ENCODE measurements at regions not wholly inside any gene's neighbourhood (a gene's known extent, or its start where the extent isn't known, plus 50 kb on each side); places are given as distances from the start of the nearest gene placed in this dataset.

DNA sequence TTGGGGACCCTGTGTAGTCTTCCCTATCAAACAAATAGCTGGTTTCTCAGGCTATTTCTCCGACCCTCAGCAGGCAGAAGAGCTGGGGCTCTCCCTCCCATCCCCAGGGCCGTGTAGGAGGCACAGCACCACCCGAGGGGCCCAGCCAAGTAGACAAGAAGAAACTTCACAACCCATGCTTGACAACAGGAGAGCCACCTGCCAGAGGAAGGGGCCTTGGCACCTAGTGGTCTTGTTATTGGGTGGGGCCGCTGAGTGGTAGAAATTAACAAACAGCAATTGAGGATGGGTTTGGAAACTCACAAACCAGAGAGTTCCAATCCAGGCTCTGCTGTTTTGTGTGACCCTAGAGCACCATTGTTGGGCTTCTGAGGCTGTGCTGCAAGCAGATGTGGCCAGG lies 108.5 kb upstream of the CHD6 start:
- no peak overlapping the region for H3K4me3 ChIP-seq (ENCODE audit: low read depth in 1 of 2, low read length in 1 of 2)
- H3K27ac ChIP-seq, result no peak overlapping the region
- TF ChIP-seq, protein P1, sequence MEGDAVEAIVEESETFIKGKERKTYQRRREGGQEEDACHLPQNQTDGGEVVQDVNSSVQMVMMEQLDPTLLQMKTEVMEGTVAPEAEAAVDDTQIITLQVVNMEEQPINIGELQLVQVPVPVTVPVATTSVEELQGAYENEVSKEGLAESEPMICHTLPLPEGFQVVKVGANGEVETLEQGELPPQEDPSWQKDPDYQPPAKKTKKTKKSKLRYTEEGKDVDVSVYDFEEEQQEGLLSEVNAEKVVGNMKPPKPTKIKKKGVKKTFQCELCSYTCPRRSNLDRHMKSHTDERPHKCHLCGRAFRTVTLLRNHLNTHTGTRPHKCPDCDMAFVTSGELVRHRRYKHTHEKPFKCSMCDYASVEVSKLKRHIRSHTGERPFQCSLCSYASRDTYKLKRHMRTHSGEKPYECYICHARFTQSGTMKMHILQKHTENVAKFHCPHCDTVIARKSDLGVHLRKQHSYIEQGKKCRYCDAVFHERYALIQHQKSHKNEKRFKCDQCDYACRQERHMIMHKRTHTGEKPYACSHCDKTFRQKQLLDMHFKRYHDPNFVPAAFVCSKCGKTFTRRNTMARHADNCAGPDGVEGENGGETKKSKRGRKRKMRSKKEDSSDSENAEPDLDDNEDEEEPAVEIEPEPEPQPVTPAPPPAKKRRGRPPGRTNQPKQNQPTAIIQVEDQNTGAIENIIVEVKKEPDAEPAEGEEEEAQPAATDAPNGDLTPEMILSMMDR (IDR thresholded peaks at IDR 0.05), result no peak
- H3K27me3 ChIP-seq, result peaks cover 4% of the 10 kb centered on the region
- no peaks in the 10 kb centered on the region for H3K4me1 ChIP-seq (ENCODE audit: control insufficient read depth in 1 of 2, insufficient read depth in 1 of 2, low read depth in 1 of 2, low read length in 1 of 2)
- no peaks in the 10 kb centered on the region for H3K9me3 ChIP-seq
- H3K36me3 ChIP-seq, result no peaks in the 10 kb centered on the region

- no peak overlapping the region for H3K4me3 ChIP-seq (ENCODE audit: low read depth in 1 of 2, low read length in 1 of 2)
- H3K27ac ChIP-seq, result no peak overlapping the region
- H3K27me3 ChIP-seq, result peaks cover 13% of the 10 kb centered on the region
- H3K36me3 ChIP-seq, result no peaks in the 10 kb centered on the region
- no peaks in the 10 kb centered on the region for H3K9me3 ChIP-seq
- TF ChIP-seq, protein P1 (IDR thresholded peaks at IDR 0.05), result no peak
- H3K4me1 ChIP-seq (ENCODE audit: control insufficient read depth in 1 of 2, insufficient read depth in 1 of 2, low read depth in 1 of 2, low read length in 1 of 2), result no peaks in the 10 kb centered on the region
Observed at GRCh38 chr20:41719151-41719550, 101.0 kb upstream of the CHD6 start.

DNA sequence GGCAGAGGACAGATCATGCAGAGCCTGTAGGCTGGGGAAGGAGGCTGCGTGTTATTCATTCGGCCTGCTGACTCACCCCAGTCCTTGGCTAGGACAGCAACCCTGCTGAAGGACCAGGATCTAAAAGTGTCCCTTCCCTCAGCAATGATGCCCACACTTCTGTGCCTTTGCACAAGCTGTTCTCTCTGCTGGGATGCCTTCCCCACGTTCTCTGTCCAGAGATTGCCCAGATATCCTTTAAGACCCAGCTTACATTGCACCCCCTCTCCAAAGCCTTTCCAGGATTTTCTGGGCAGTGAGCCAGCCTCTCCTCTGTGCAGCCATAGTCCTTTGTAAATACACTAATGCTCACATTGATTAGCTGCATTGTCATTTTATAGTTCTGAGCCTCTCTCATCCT lies 99.3 kb upstream of the CHD6 start:
- Histone ChIP-seq H3K27ac (no peak overlapping the region), H3K27me3 (peaks cover 13% of the 10 kb centered on the region), H3K9me3 (no peaks in the 10 kb centered on the region), H3K36me3 (no peaks in the 10 kb centered on the region), H3K4me1 (ENCODE audit: control insufficient read depth in 1 of 2, insufficient read depth in 1 of 2, low read depth in 1 of 2, low read length in 1 of 2) (no peaks in the 10 kb centered on the region), H3K4me3 (ENCODE audit: low read depth in 1 of 2, low read length in 1 of 2) (no peak overlapping the region)
- TF ChIP-seq, protein P1 (IDR thresholded peaks at IDR 0.05), result no peak

DNA sequence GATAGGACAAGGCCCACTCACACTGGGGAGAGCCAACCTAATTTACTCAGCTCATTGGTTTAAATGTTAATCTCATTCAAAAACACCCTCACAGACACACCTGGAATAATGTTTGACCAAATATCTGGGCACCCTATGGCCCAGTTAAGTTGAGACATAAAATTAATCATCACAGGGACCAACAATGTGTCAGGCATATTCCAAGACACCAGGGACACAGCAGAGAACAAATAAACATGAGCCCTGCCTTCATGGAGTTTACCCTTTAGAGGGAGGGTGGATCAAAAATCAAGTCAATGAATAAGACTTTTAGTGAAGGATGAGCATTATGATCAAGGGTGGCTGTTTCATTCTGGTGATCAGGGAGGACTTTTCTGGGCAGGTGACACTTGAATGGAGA lies 98.7 kb upstream of the CHD6 start:
- Histone ChIP-seq H3K9me3 (no peaks in the 10 kb centered on the region), H3K36me3 (no peaks in the 10 kb centered on the region), H3K27ac (no peak overlapping the region), H3K4me1 (ENCODE audit: control insufficient read depth in 1 of 2, insufficient read depth in 1 of 2, low read depth in 1 of 2, low read length in 1 of 2) (no peaks in the 10 kb centered on the region), H3K4me3 (ENCODE audit: low read depth in 1 of 2, low read length in 1 of 2) (no peak overlapping the region), H3K27me3 (peaks cover 11% of the 10 kb centered on the region)
- TF ChIP-seq, protein P1 (IDR thresholded peaks at IDR 0.05), result no peak

GRCh38 chr20:41716436-41716835 lies 98.3 kb upstream of the CHD6 start:
- peaks cover 7% of the 10 kb centered on the region for H3K27me3 ChIP-seq

More at GRCh38 chr20:41716436-41716835, 98.3 kb upstream of the CHD6 start:
- H3K36me3 ChIP-seq, result no peaks in the 10 kb centered on the region
- H3K9me3 ChIP-seq, result no peaks in the 10 kb centered on the region
- H3K4me3 ChIP-seq (ENCODE audit: low read depth in 1 of 2, low read length in 1 of 2), result no peak overlapping the region
- TF ChIP-seq, protein P1 (IDR thresholded peaks at IDR 0.05), result no peak
- no peaks in the 10 kb centered on the region for H3K4me1 ChIP-seq (ENCODE audit: control insufficient read depth in 1 of 2, insufficient read depth in 1 of 2, low read depth in 1 of 2, low read length in 1 of 2)
- no peak overlapping the region for H3K27ac ChIP-seq

Data from neutrophil (primary cell).